HEK293 (cell line): ENCODE measurements at regions not wholly inside any gene's neighbourhood (a gene's known extent, or its start where the extent isn't known, plus 50 kb on each side); places are given as distances from the start of the nearest gene placed in this dataset.

ENCODE experiments used
- CTCF ChIA-PET: fragments of 350-600 bp; formaldehyde crosslinking; extraction: SDS; loops from one replicate; lab custom pipeline; 2021; ENCODE audit warnings: antibody characterized with exemption; lab: Yijun Ruan, JAX
- POLR2A ChIA-PET: fragments of 300-600 bp; formaldehyde crosslinking; extraction: SDS; loops from one replicate; lab custom pipeline; 2020; ENCODE audit warnings: antibody characterized with exemption, inconsistent platforms; lab: Yijun Ruan, JAX
- H3K27ac ChIP-seq: fragments of 200-500 bp; sonication (Bioruptor generic); 2 replicates; pipeline ENCODE4 v1.5.1; 2014; ENCODE audit warnings: low read depth, low read length, control low read depth, inconsistent platforms; ENCODE audit errors: extremely low read depth
- H3K36me3 ChIP-seq, 2 experiments: fragments of 200-500 bp in 1 of 2; sonication (Bioruptor generic) in 1 of 2; 1 replicate in 1 of 2; 2 replicates in 1 of 2; pipeline ENCODE4 v1.5.1; 2014 to 2017; ENCODE audit warnings: inconsistent platforms in 2 of 2, low read length in 2 of 2; ENCODE audit not compliant: control insufficient read depth in 2 of 2, insufficient read depth in 1 of 2
- H3K4me1 ChIP-seq: fragments of 200-500 bp; sonication (Bioruptor generic); 2 replicates; pipeline ENCODE4 v1.5.1; 2014; ENCODE audit warnings: mild to moderate bottlenecking, low read length, inconsistent platforms; ENCODE audit not compliant: control insufficient read depth, insufficient read depth
- H3K4me3 ChIP-seq: 2 replicates; pipeline ENCODE4 v1.5.1; 2011; ENCODE audit warnings: low read depth, mild to moderate bottlenecking, control low read depth, low read length, moderate library complexity
- H3K9me3 ChIP-seq: fragments of 200-500 bp; sonication (Bioruptor generic); 2 replicates; pipeline ENCODE4 v1.5.1; 2014; ENCODE audit warnings: low read depth, low read length, inconsistent platforms; ENCODE audit not compliant: control insufficient read depth, insufficient read depth
- FEZF1 ChIP-seq: fragments of 450-650 bp; formaldehyde crosslinking; IDR thresholded peaks from 2 replicates; pipeline ENCODE4 v1.5.1; 2016; ENCODE audit warnings: missing biosample characterization, missing genetic modification characterization
- HOXC10 ChIP-seq: sonication (generic); formaldehyde crosslinking; IDR thresholded peaks from 2 replicates; pipeline ENCODE4 v1.8.1; 2023; ENCODE audit warnings: mild to moderate bottlenecking, missing genetic modification reagents
- KLF16 ChIP-seq: fragments of 450-650 bp; formaldehyde crosslinking; IDR thresholded peaks from 2 replicates; pipeline ENCODE4 v1.5.1; 2017; ENCODE audit warnings: missing biosample characterization, missing genetic modification characterization
- MZF1 ChIP-seq: fragments of 450-650 bp; formaldehyde crosslinking; IDR thresholded peaks from 2 replicates; pipeline ENCODE4 v1.5.1; 2017; ENCODE audit warnings: missing biosample characterization, missing genetic modification characterization, borderline replicate concordance
- PATZ1 ChIP-seq: fragments of 450-650 bp; formaldehyde crosslinking; IDR thresholded peaks from 2 replicates; pipeline ENCODE4 v1.5.1; 2016; ENCODE audit warnings: missing biosample characterization, missing genetic modification characterization
- SCRT1 ChIP-seq: fragments of 450-650 bp; formaldehyde crosslinking; IDR thresholded peaks from 2 replicates; pipeline ENCODE4 v1.5.1; 2016; ENCODE audit warnings: missing biosample characterization, missing genetic modification characterization, borderline replicate concordance
- YY2 ChIP-seq: fragments of 450-650 bp; formaldehyde crosslinking; IDR thresholded peaks from 2 replicates; pipeline ENCODE4 v1.5.1; 2016; ENCODE audit warnings: missing biosample characterization, missing genetic modification characterization
- ZBTB1 ChIP-seq: fragments of 450-650 bp; formaldehyde crosslinking; IDR thresholded peaks from 2 replicates; pipeline ENCODE4 v1.5.1; 2016; ENCODE audit warnings: missing biosample characterization, missing genetic modification characterization
- ZBTB49 ChIP-seq: fragments of 450-650 bp; formaldehyde crosslinking; IDR thresholded peaks from 2 replicates; pipeline ENCODE4 v1.5.1; 2016; ENCODE audit warnings: missing biosample characterization, missing genetic modification characterization, low read depth
- ZEB2 ChIP-seq: fragments of 450-650 bp; formaldehyde crosslinking; IDR thresholded peaks from 2 replicates; pipeline ENCODE4 v1.5.1; 2016; ENCODE audit warnings: missing biosample characterization, missing genetic modification characterization
- ZNF157 ChIP-seq: fragments of 450-650 bp; formaldehyde crosslinking; IDR thresholded peaks from 2 replicates; pipeline ENCODE4 v1.5.1; 2016; ENCODE audit warnings: missing biosample characterization, missing genetic modification characterization
- ZNF280D ChIP-seq: fragments of 450-650 bp; formaldehyde crosslinking; IDR thresholded peaks from 2 replicates; pipeline ENCODE4 v1.5.1; 2016; ENCODE audit warnings: missing biosample characterization, missing genetic modification characterization
- ZNF324 ChIP-seq: fragments of 450-650 bp; formaldehyde crosslinking; IDR thresholded peaks from 2 replicates; pipeline ENCODE4 v1.5.1; 2016; ENCODE audit warnings: missing biosample characterization, missing genetic modification characterization
- ZNF354C ChIP-seq: fragments of 450-650 bp; formaldehyde crosslinking; IDR thresholded peaks from 2 replicates; pipeline ENCODE4 v1.5.1; 2016; ENCODE audit warnings: missing biosample characterization, missing genetic modification characterization, low read depth, borderline replicate concordance
- ZNF433 ChIP-seq: fragments of 450-650 bp; formaldehyde crosslinking; IDR thresholded peaks from 2 replicates; pipeline ENCODE4 v1.5.1; 2016; ENCODE audit warnings: missing biosample characterization, missing genetic modification characterization, low read depth
- ZNF48 ChIP-seq: fragments of 450-650 bp; formaldehyde crosslinking; IDR thresholded peaks from 2 replicates; pipeline ENCODE4 v1.5.1; 2016; ENCODE audit warnings: missing biosample characterization, missing genetic modification characterization
- ZNF560 ChIP-seq: fragments of 450-650 bp; formaldehyde crosslinking; IDR thresholded peaks from 2 replicates; pipeline ENCODE4 v1.5.1; 2017; ENCODE audit warnings: missing biosample characterization, missing genetic modification characterization, borderline replicate concordance
- ZNF561 ChIP-seq: fragments of 450-650 bp; IDR thresholded peaks from 2 replicates; pipeline ENCODE4 v1.5.1; 2018; ENCODE audit warnings: missing biosample characterization, missing genetic modification characterization, borderline replicate concordance
- ZNF639 ChIP-seq: fragments of 450-650 bp; formaldehyde crosslinking; IDR thresholded peaks from 2 replicates; pipeline ENCODE4 v1.5.1; 2016; ENCODE audit warnings: missing biosample characterization, missing genetic modification characterization
- ZNF660 ChIP-seq: fragments of 450-650 bp; IDR thresholded peaks from 2 replicates; pipeline ENCODE4 v1.5.1; 2018; ENCODE audit warnings: missing biosample characterization, mild to moderate bottlenecking, missing genetic modification characterization
- ZNF704 ChIP-seq: fragments of 450-650 bp; formaldehyde crosslinking; IDR thresholded peaks from 2 replicates; pipeline ENCODE4 v1.5.1; 2016; ENCODE audit warnings: missing biosample characterization, missing genetic modification characterization
- ZNF768 ChIP-seq: fragments of 450-650 bp; formaldehyde crosslinking; IDR thresholded peaks from 2 replicates; pipeline ENCODE4 v1.5.1; 2018; ENCODE audit warnings: missing biosample characterization, mild to moderate bottlenecking, missing genetic modification characterization
- TF ChIP-seq, protein P1 (sequence below): IDR thresholded peaks from 2 replicates; pipeline ENCODE4 v1.6.1; 2011; ENCODE audit warnings: mild to moderate bottlenecking, low read depth, low read length, borderline replicate concordance

DNA sequence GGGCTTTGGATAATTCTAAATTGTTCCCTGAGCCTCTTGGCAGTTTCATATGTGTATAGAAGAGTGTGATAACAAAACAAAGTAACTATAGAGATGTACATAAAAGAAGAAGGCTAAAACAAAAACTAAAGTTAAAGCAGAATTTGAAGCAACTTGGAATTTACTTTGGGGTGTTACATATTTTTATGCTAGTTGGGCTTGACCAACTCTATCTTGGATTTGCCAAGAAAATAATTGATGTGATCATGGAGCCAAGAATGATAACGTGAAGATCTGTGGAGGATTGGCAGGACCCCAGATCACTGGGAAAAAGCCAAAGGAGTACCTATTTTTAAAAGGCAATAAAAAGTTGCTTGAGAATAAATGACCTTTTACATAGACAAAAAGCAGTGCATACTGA lies 206.9 kb downstream of the LMO4 start:
- ChIA-PET POLR2A (no interaction called here), CTCF (no interaction called here)
- Histone ChIP-seq H3K27ac (no peak overlapping the region), H3K4me1 (peaks cover under 1% of the 10 kb centered on the region; the same call in 1 of the 2 replicates), H3K36me3 (no peaks in the 10 kb centered on the region), H3K9me3 (no peaks in the 10 kb centered on the region), H3K4me3 (no peak overlapping the region)
- no peak for TF ChIP-seq ZNF768 (tag by site-specific recombination)
- TF ChIP-seq ZNF704 (tag by site-specific recombination): no peak
- no peak for TF ChIP-seq ZNF280D (tag by site-specific recombination)
- TF ChIP-seq ZNF48 (tag by site-specific recombination): no peak
- TF ChIP-seq YY2 (tag by site-specific recombination): no peak
- no peak for TF ChIP-seq ZNF560 (tag by site-specific recombination)
- TF ChIP-seq ZNF561 (tag by site-specific recombination): no peak
- TF ChIP-seq PATZ1 (tag by site-specific recombination): no peak
- no peak for TF ChIP-seq ZNF433 (tag by site-specific recombination)
- no peak for TF ChIP-seq ZBTB1 (tag by site-specific recombination)
- no peak for TF ChIP-seq FEZF1 (tag by site-specific recombination)
- no peak for TF ChIP-seq ZNF157 (tag by site-specific recombination)
- no peak for TF ChIP-seq ZBTB49
- no peak for TF ChIP-seq ZNF660
- TF ChIP-seq, protein P1, sequence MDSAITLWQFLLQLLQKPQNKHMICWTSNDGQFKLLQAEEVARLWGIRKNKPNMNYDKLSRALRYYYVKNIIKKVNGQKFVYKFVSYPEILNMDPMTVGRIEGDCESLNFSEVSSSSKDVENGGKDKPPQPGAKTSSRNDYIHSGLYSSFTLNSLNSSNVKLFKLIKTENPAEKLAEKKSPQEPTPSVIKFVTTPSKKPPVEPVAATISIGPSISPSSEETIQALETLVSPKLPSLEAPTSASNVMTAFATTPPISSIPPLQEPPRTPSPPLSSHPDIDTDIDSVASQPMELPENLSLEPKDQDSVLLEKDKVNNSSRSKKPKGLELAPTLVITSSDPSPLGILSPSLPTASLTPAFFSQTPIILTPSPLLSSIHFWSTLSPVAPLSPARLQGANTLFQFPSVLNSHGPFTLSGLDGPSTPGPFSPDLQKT: no peak

- Histone ChIP-seq H3K4me1 (no peaks in the 10 kb centered on the region), H3K36me3 (no peaks in the 10 kb centered on the region)
- CTCF ChIA-PET: no interaction called here
- no peak for TF ChIP-seq ZNF354C (tag by site-specific recombination)
- no peak for TF ChIP-seq KLF16 (tag by site-specific recombination)
- no peak for TF ChIP-seq ZEB2 (tag by site-specific recombination)
- TF ChIP-seq MZF1 (tag by site-specific recombination): no peak
- no peak for TF ChIP-seq ZNF639
- no peak for TF ChIP-seq SCRT1 (tag by site-specific recombination)
- no peak for TF ChIP-seq HOXC10 (CRISPR knock-in tag)
- no peak for TF ChIP-seq ZBTB1 (tag by site-specific recombination)
- TF ChIP-seq ZNF324: no peak
- no peak for TF ChIP-seq ZNF660
- TF ChIP-seq ZNF433 (tag by site-specific recombination): no peak
- TF ChIP-seq, all 188 proteins: peak for 0
- no peaks in the 10 kb centered on the region for H3K9me3 ChIP-seq
- no peak overlapping the region for H3K4me3 ChIP-seq
- POLR2A ChIA-PET: no interaction called here
- H3K27ac ChIP-seq: no peak overlapping the region
These were observed 210.5 kb downstream of the LMO4 start for GRCh38 chr1:87539147-87539546.
